GM18907 (cell line): ENCODE measurements at regions not wholly inside any gene's neighbourhood (a gene's known extent, or its start where the extent isn't known, plus 50 kb on each side); places are given as distances from the start of the nearest gene placed in this dataset.
"Not testable (repeated sequence)": the region's sequence is repeated elsewhere in the genome, so short reads cannot be mapped to it uniquely, and the experiment has no call there.

Experiments
- ATAC-seq: cut with Tn5 transposase; IDR thresholded peaks from one replicate; pipeline ENCODE4 v1.9.1; 2021; ENCODE audit warnings: mild to moderate bottlenecking, moderate library complexity; ENCODE audit not compliant: unreplicated experiment

GRCh38 chr5:57659886-57660285, 177.3 kb upstream of the ACTBL2 start:
- ATAC-seq = no peak

DNA sequence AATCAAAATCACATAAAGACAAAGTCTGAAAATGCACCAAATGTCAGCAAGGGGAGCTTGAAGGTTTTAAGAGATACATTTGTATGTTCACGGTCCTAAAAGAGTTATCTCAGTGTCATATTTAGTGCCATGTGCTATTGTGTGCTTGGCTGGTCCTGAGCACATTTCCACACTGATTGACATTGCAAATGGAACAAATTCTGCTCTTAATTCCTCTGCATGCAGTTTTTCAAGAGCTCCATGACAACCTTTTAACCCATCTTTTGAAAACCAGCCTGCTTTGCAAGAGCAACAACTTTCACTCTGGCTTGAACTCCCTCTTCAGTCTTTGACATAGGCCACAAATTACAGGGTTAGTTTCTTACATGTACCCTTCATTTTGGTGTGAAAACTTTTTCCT, 175.4 kb upstream of the ACTBL2 start:
- no peak for ATAC-seq

- ATAC-seq = no peak
These were observed 172.6 kb upstream of the ACTBL2 start for GRCh38 chr5:57655228-57655627.

GRCh38 chr5:57653636-57654290, 171.2 kb upstream of the ACTBL2 start:
- no peak for ATAC-seq

DNA sequence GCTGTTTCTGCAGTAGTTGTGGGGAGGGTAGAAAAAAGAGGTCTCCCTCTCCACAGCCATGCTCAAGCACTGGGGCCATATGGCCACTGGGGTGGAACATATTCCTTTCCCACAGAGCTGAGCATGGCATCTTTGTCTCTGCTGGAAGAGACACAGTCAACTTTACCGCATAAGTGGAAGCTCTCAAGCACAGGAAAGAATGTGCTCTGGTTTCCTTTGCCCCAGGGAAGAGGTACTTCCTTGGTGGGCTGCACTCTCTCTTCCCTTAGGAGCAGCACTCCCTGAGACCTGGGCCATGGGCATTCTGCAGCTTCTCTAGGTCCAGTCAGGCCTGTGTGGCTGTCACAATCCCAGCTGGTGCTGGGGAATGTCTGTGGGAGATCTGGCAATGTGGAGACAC, 168.5 kb upstream of the ACTBL2 start:
- no peak for ATAC-seq

GRCh38 chr5:57650360-57651069, 167.9 kb upstream of the ACTBL2 start:
- peak; percentile 95 for ATAC-seq

GRCh38 chr5:57642698-57643097, 160.1 kb upstream of the ACTBL2 start:
- no peak for ATAC-seq

DNA sequence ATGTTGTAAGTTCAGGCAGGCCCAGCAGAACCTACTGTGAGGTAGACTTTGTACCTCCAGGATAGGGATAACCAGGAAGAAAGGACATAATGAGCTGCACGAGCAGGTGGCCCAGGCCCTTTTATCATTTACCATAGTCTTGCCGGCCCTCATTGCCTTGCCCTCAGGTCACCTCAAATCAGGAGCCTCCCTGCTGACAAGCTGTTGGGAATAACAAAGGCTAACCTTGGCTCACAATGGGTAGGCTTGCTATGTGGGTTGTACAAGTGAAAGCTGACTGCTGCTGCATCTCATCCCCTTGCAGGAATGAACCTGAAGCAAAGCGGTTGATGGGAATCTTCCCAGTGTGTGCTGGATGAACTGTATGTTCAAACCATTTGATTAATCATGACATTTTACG, 159.5 kb upstream of the ACTBL2 start:
- ATAC-seq = no peak

DNA sequence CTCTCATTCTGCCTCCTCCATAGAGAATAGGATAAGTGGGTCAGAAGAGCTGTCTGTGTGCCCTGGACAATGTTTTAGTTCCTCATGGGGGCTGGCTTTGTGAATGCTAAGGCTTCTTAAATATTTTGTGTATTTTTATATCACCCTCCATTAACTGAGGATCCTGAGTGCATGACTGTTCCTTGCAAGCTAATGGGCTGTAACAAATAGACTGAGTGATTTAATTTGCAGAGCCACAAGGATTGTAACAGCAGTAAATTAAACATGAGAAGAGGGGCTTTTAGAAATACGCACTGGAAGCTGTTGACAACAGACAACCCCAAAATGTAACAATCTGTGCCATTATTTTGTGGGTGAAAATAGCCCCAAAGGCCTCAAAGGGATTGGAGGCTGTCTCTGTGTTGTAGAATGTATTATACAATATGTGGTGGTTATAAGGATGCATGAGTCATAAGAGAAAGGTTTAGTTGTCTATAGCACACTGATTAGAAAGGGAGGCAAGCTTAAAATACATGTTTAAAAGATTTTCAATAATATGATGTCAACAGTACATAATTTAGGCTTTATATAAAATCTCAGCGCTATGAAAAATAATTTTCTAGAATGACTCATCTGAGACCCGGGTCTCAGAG, 152.7 kb upstream of the ACTBL2 start:
- no peak for ATAC-seq

GRCh38 chr5:57632937-57633336, 150.3 kb upstream of the ACTBL2 start:
- no peak for ATAC-seq

DNA sequence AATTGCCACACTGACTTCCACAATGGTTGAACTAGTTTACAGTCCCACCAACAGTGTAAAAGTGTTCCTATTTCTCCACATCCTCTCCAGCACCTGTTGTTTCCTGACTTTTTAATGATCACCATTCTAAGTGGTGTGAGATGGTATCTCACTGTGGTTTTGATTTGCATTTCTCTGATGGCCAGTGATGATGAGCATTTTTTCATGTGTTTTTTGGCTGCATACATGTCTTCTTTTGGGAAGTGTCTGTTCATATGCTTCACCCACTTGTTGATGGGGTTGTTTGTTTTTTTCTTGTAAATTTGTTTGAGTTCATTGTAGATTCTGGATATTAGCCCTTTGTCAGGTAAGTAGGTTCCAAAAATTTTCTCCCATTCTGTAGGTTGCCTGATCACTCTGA, 148.5 kb upstream of the ACTBL2 start:
- ATAC-seq = not testable (repeated sequence)

DNA sequence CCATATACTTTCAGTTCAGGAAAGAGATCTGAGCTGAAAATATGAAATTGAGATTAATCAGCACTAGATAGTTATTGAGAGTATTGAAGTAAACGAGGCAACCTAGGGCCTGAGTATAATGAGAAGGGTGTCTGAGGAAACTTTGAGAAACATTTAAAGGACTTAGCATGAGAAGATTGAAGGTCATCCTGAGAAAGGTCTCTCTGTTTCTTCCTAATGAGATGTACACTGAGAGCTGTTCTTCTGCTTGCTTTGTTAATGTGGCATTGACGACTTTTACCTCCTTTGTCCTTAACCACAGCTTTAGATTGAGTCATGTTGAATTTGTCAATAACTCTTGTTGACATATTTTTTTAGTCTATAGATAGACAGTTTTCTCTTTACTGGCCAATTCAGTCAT, 145.1 kb upstream of the ACTBL2 start:
- no peak for ATAC-seq

DNA sequence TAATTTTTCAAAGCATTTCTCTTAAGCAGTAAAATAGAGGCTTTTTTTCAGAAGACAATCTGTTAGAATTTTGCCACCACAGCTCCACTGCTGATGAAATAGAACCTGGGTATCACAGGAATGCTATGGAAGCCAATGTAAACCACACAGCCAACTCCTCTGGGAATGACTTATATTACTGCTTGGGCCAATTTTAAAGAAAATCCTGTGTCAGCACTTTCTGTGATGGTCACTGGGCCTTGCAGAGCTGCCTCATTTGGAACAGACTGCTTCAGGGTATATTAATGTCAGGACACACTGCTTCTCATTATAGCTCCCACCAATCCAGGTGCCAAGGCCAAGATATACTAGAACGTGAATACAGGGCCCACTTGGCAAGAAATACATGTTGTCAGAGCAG, 144.1 kb upstream of the ACTBL2 start:
- no peak for ATAC-seq

DNA sequence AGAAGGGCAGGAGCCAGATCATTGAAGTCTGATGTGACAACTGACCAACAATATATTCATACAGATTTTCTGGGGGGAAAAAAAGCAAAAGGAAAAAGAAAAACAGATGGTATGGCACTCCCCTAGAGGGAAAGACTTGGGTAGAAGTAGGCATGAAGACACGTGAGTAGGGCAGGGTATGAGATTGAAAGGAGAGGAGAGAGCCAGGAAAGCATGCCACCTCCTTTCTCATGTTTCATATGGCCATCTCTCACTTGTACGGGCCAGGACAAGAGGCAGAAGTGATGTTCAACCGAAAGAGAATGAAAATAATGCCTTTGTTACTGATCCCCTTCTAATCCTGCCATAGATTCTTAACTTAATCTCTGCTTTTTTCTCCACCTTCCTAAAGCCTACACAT, 139.0 kb upstream of the ACTBL2 start:
- no peak for ATAC-seq

- no peak for ATAC-seq
These were observed 136.3 kb upstream of the ACTBL2 start for GRCh38 chr5:57618767-57619381.

DNA sequence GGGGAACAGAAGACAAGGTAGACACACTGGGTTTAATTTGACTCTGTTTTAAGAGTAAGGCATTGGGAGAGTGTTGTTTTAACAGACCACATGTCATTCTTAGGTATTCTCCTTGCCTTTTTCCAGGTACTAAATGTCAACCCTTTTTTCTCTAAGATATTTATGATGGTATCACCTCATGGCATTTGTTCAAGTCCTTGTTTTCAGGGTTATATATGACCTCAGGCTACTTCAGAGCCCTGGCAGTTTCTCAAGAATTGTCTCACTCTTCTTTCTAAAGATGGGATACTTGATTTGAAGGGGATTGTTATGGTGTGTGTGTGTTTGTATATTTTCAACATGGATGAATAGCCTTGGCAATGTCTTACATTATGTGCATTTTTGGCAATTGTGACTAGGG, 131.1 kb upstream of the ACTBL2 start:
- ATAC-seq = no peak

GRCh38 chr5:57611177-57611576, 128.6 kb upstream of the ACTBL2 start:
- ATAC-seq = no peak

GRCh38 chr5:57608542-57608941, 125.9 kb upstream of the ACTBL2 start:
- ATAC-seq = no peak

- no peak for ATAC-seq
These were observed 119.4 kb upstream of the ACTBL2 start for GRCh38 chr5:57601996-57602395.

DNA sequence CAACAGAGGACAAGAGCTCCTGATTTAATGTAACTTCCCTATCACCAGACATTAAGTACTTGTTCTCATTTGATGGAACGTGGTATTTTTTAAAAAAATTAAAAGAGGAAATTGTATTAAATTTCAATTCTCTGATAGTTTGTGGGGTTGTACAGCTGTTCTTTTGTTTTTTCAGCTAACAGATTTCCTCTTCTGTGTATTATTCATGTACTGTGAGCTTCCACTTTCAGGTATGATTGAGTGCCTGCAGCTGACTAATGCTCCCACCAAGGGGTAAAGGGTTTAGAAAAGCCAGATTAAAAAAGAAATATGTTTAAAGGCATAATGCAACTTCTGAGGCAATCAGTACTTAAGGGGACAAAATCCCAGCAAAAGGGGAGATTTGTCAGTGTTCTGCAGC, 117.7 kb upstream of the ACTBL2 start:
- ATAC-seq = no peak

DNA sequence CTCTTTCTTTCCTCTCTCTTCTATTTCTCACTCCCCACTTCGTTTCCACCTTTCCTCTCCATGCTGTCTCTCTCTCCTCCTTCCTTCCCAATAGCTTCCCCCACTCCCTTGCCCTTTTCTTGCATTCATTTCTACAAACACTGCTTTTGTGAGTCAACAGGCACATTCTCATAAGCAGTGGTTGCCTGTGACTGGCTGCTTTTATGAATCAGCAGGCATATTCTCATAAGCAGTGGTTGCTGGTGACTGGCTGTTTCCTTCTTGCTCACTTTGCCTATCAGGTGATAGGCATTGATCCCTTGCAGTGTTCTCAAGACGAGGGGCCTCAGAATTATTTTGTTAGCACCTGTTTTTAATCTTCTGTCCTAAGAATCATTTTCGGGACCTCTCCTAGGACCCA, 116.1 kb upstream of the ACTBL2 start:
- no peak for ATAC-seq

GRCh38 chr5:57598097-57598496, 115.5 kb upstream of the ACTBL2 start:
- no peak for ATAC-seq
